Kasumi-1 (cell line): ENCODE measurements at regions not wholly inside any gene's neighbourhood (a gene's known extent, or its start where the extent isn't known, plus 50 kb on each side); places are given as distances from the start of the nearest gene placed in this dataset.
"Not testable (repeated sequence)": the region's sequence is repeated elsewhere in the genome, so short reads cannot be mapped to it uniquely, and the experiment has no call there.

Experiments used
- DNase-seq, 2 experiments: peaks; one replicate each; lab custom pipeline; 2025; lab: John Stamatoyannopoulos, UW

DNA sequence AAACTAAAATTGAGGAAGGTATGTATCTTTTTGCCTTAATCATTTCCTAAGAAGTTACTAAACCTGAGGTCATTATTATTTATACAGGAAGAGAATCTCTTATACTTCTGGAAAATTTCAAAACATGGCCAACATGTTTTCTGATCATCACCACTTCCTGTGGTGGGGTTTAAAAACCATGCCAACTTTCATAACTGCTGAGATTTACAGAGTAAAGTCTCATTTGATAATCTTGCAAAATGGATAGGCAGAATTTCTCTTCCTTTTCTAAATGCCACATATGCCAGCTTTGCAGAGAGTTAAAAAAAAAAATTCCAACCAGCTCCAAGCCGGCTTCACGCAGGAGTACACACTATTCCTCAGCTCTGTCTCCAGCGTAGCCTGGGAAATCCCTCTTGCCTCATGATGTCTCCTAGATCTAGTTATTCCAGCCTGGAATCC is 124.3 kb upstream of the SPRED1 start:
- no peak for DNase-seq

DNA sequence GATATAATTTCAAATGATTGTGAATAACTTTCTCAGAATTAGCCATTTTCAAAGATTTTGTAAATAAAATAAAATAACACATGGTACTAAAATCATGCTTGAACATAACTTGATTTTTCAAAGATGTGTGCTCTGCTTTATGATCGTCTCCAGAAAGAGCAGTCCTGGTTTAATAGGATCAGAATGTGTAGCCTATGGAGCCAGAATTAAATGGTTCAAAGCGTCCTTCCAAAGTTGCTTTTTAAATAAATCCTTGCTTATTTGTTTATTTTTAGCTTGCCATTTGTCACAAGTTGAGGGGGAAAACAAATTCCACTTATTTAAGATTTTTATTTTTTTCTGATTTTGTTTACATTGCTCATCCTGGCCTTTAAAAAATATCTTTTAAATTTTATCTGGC is 123.7 kb upstream of the SPRED1 start:
- no peak for DNase-seq

DNA sequence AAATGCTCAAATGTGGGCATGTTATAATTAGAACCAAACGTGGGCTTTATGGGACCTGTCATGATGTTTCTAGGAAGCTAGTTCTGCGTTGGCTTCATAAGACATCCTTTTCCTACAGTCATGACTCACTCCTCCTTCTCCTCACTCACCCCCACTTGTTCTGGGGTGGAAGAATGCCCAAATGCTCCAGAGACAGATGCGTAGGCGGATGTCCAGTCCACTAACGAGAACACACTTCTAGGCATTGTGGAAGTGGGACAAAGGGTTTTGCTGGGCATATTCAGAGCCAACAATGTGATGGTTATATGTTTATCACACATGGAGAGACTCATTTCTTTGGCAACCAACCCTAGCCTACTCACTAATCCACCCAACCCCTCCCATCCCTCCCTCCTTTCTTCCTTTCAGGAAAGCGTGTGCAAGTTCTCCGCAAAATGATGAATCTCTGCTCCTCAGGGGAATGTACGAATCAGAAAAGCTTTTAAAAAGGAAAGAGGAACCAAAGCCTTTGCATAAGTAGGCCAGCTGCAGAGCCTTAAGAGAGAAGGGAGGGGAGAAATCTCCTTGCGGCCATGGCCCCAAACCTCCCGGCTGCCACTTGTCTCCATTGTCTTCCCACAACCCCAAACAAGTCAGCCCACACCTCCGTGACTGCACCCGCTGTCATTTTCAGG is 123.0 kb upstream of the SPRED1 start:
- peak; percentile 42 to 52 for DNase-seq

DNA sequence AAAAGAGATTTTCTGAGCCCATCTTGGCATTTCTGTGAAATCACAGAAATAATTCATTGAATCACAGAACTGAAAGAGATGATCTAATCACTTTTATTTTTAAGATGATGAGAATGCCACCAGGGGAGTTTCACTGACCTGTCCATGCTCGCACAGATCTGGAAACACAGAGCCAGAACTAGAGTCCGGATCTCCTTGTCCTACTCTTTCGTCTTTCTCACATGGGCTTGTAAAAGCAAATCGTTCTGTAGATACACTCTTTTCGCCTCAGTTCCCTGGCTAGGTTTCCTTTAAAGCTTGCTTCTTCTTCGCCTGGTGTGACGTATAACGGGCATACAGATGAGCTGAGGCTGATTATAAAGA is 122.5 kb upstream of the SPRED1 start:
- DNase-seq: no peak

DNA sequence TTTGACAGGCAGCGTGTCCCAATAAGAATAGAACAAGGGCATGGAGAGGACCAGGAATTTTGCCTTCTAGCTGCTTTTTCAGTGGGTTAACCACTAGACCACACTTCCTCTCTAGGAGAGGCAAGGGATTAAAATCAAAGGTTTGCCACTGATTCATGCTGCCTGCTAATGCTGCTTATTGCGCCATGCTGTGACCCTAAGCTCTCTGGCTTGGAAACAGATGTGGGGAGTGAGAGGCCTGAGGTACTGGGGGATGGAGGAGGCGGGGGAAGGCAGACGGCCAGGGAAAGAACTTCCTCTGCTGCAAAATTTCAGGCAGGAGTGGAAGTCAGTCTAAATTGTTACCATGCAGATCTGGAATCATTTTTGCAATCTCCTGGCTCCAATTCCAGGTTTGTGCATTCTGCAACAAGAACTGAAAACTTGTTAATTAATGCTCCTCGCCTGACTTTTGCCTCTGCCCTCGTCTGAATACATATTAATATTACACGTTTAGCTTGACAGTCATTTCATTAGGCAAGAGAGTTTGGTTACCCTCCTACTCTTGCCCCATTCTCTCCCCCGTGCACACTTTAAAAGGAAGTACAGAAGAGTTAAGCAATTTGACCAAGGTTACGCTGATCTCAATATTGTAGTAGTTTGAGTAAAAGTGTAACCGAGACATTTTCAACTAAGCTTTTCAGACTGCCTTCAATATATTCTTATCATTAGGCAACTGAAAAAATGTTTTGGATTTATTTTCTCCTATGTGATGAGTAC is 121.7 kb upstream of the SPRED1 start:
- DNase-seq: peak; percentile 76 to 84

DNA sequence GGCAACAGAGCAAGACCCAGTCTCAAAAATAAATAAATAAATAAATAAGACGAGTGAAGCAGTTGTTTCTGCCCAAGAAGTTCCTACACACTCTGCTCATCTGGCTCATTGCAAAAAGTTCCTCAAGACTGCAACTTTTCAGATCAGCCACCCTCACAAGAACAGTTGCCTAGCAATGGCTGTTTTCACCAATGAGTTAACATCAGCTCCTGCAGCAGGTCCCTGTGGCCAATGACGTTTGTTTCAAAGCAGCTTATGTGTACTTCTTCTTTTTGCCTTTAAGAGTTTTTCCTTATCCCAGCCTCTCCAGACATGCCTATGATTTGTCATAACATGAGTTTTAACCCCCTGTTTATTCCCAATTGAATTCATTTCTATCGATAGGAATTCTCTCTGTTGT is 118.4 kb upstream of the SPRED1 start:
- DNase-seq: peak; percentile 14 to 42

DNA sequence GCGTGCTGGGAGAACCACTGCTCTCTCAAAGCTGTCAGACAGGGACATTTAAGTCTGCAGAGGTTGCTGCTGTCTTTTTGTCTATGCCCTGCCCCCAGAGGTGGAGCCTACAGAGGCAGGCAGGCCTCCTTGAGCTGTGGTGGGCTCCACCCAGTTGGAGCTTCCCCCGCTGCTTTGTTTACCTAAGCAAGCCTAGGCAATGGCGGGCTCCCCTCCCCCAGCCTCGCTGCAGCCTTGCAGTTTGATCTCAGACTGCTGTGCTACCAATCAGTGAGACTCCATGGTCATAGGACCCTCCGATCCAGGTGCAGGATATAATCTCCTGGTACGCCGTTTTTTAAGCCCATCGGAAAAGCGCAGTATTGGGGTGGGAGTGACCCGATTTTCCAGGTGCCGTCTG is 110.4 kb upstream of the SPRED1 start:
- not testable (repeated sequence) for DNase-seq

DNA sequence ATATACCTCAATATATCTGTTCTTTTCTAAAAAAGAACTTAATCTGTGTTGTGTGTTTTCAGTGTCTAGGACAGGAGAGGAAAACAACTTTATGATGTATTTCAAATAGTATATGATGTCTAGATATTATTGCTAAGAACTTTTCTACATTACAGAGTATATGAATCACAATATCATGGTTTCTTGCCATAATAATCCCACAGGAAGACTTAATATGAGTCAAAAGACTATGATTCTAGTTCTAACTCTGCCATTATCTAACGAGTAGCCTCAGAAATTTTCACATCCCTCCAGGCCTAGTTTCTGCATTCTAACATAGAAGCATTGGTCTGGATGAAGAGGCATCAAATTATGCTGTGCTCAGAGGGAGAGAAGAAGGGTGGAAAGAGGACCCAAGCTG is 107.7 kb upstream of the SPRED1 start:
- DNase-seq: no peak

DNA sequence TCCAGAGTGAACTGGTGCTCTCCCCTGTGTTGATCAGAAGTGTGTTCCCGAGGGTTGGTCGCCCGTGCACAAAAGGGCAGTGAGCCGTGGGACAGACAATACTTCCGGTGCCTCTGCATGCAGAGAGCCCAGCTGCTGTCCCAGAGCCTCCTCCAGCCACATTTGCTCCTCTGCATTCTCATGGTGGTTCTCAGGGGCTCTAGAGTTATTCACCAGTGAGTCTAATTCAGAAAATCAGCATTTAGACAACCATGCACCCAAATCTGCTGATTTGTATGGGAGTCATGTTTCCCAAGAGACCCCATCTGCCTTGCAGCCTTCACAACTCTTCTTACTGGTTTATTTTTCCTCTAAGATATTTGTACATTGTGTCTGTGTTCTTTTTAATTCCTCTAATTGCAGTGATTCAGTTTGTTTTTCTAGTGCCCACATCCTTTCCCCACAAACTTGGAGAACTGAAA is 107.0 kb upstream of the SPRED1 start:
- DNase-seq: no peak

DNA sequence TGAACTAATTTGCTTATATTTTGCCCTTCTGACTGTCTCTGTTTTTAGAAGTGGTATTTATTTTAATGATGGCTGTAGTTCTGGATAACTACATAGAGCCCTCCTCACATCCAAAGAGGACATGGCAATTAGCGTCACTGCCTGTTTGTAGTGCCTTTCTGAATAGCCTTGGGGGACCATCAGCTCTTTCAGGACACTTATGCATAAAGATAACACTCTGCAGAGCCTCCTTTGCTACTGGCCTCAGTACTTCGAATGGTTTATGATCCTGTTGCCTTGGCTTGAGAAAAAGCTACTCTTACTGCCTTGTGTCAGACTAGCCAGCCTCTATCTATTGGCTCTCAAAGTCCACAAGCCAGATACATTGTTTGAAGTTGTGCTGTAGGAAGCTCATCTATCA is 105.4 kb upstream of the SPRED1 start:
- DNase-seq: no peak

DNA sequence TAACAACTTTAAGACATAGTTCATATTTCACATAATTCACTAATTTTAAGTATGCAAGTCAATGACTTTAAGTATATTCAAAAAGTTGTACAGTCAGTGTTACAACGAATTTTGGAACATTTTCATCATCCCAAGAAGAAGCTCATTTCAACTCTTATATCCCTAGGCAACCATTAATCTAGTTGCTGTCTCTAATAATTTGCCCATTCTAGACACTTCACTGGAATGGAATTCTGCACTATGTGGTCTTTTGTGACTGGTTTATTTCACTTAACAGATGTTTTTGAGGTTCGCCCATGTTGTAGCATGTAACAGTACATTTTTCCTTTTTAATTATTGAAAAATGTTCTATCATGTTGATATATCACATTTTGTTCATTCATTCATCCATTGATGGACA is 104.2 kb upstream of the SPRED1 start:
- DNase-seq: no peak

DNA sequence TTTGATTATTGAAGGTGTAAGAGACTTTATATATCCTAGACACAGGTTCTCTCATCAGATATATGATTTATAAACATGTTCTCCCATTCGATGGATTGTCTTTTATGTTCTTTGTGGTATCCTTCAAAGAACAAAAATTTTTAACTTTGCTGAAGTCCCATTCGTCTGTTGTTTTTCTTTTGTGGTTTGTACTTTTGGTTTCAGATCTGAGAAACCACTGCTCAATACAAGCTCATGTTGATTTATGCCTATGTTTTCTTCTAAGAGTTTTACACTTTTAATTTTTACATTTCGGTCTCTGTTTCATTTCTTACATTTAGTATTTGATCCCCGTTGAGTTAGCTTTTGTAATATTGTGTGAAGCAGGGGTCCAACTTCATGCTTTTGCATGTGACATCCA is 103.3 kb upstream of the SPRED1 start:
- no peak for DNase-seq

DNA sequence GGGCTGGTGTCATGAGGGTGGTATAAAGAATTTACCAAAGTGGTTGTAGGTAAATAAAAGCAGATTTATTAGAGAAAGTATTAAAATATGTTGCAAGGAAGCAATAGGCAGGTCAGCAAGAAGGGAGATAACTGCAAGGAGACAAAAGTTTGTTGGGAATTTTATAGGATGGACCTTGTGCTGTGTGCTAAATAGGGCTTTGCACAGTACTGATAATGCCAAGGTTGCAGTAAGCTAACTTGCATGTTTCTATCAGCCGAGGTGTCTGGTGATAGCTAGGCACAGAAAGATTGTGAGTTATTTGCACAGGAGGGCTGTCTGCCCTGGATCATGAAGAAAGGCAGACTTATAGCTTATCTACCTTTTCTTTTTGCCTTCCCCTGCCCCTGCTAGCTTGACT is 102.5 kb upstream of the SPRED1 start:
- DNase-seq: no peak

DNA sequence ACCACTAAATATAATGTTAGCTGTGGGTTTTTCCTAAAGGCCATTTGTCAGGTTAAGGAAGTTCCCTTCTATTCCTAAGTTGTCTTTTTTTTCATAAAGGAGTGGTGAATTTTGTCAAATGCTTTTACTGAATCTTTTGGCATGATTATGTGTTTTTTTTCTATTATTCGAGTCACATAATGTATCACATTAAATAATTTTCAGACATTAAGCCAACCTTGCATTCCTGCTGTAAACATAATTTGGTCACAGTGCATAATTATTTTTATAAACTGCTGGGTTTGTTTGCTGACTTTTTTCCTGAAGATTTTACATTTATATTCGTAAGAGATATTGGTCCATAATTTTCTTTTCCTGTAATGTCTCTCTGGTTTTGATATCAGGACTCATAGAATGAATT is 101.8 kb upstream of the SPRED1 start:
- DNase-seq: no peak

DNA sequence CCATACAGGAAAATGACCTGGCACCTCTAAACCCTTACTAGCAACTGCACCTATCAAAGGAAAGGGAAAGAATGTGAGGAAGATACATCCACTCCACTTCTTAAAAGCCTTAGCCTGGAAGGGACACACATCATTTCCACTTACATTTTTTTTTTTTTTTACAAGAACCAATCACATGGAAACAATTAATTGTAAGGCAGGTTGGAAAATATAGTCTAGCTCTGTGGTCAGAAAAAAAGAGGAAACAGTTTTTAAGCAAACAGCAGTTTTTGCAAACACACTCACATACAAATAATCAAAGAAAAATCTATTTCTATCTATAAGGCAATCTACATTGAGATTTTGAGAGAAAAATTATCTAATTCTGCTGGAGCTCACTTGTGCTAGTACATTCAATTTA is 98.9 kb upstream of the SPRED1 start:
- no peak for DNase-seq

DNA sequence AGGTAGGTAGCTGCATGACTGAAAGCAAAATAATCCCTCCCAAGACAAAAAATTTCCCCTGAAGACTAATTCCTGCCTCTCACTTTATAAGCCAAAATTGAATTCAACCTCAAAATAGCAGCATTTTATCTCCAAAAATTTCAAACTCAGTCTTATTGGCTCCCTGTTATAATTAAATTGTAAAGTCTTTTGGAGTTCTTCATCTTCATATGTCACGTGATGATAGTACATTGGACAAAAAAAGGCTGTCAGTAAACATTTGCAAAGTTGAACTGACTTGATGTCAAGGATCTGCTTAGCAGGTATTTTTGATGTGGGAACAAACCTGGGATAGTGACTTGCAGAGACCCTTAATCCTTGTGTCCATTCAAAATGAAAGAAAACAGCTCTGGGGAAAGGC is 98.4 kb upstream of the SPRED1 start:
- no peak for DNase-seq

DNA sequence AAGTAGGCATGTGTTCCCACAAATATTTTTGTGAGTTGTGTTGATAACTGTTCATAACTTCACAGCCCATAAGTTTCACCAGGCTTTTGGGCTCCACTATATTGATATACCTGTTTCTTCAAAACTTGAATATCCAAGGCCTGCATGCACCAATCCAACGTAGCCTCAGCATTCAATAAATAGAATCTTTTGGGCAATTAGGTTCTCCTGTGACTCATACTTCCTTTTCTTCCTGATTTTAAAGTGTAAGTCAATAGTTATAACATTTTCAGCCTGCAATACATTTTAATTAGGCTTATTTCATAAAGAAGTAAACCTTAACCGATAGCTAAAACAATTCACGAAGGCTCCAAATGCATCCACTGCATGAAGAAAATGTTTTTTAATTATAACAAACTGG is 97.8 kb upstream of the SPRED1 start:
- DNase-seq: no peak

DNA sequence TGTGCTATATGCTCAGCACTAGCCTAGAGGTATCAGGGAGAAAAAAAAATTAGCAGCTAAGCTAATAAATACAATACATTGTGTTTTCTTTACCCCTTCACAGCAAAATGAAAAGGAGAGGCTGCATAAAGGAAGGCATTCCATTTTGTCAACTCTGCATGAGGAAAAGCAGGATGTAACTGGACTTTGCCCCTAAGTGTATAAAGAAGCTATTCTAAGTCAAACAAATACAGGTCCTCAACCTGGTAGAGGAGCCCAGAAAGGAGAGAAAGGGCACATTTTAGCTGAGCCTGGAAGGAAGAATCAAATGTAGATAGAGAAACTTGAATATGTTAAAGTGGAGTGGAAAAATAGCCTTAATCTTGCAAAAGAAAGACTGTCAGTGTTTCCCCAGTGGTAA is 89.0 kb upstream of the SPRED1 start:
- no peak for DNase-seq

DNA sequence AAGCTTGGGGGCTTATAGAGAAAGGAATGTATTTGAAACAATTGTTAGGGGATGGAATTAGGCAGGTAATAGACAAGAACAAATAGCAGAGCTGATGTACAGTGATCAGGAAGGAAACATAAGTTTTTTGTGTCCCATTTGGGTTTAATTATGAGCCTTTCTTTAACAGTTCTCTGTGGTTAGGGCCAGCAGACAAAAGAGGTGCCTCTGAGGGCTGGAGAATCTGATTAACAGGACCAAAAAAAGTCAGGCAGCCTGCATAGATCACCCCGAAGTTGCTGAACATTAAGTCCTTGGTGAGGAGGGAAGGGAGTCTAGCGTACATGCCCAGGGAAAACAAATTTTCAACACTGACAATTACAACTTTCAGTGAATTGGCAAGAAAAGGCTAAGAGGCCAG is 88.6 kb upstream of the SPRED1 start:
- DNase-seq: no peak

DNA sequence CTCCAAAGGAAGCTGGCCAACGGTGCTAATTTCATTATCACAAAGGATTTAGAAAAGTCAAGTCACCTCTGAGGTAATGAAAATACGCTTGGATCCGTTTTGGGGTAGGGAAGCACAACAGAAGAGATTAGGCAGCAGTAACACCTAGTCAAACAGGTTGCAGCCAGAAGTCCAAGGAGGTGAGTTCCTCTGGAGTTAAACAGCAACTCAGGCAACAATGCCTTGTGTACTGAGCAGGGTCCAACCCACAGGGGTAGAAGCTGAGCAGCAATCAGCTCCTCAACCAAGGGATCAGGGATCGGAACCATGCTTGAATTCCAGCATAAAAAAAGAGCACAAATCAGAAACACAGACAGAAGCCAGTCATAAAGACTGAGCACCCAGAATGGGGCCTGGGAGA is 88.1 kb upstream of the SPRED1 start:
- no peak for DNase-seq

DNA sequence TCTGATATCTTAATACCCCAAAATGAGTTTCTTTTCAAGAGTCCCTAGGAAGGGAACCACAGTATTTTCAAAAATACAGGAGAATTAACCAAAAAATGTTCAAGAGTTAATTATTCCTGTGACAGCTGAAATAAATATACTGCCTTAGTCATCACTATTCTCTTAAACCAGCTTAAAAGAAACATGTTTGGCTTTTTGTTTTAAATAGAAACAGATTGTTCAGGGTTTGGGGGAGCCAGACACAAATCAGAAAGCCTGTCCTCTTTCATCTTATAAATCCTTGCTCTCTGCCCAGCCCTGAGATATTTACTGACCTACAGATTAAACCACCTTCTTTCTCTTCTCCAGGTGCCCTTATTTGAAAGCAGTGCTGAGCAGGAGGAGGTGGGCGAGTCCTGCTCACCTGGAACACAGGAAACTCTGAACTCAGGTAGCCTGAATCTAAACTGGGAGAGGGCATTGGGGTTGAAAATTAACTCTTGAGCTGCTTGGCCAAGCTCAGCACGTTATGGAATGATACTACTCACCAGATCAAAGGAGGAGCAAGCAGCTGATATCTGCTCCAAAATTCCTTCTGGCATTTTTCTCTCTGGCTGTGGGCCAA is 84.1 kb upstream of the SPRED1 start:
- no peak for DNase-seq

DNA sequence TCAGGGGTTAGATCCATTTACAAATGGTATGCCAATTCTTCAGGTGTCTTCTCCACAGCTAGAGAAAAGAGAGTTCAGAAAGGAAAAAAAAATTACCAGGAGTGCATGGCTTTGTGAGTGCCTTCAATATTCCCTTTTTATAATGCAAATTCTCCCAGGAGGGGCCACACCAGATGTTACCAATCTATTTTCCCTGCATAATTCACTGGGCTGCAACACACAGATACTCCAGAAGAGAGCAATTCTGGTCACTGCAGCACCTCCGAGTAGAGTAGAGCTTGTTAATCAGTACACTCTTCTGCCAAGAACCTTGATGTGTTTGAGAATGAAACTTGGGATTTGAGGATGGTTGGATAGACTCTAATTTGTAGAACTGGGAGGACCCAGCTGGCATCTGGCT is 80.7 kb upstream of the SPRED1 start:
- no peak for DNase-seq

DNA sequence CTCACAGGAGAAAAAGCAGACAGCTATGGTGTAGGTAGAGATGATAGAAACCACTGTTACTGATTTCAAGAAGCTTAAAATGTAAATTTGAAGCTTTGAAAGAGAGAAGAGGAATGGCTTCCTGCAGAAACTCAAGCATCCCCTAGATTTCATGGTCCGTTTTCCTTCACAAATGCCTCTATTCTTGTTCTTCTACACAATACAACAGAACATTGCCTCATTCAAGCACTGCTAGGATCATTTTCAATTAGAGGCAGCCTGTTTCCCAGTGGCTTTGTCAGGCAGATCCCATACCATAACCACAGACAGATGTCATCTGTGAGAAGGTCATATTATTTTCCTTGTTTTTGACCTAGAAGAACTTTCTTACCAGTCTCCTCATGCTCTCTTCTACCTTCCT is 77.9 kb upstream of the SPRED1 start:
- no peak for DNase-seq
